HG02943 (cell line): ENCODE measurements at regions not wholly inside any gene's neighbourhood (a gene's known extent, or its start where the extent isn't known, plus 50 kb on each side); places are given as distances from the start of the nearest gene placed in this dataset.
A peak's percentile ranks its signal among the peaks of the same experiment; 100 is the strongest.
"Not testable (repeated sequence)": the region's sequence is repeated elsewhere in the genome, so short reads cannot be mapped to it uniquely, and the experiment has no call there.

Experiments
- ATAC-seq: cut with Tn5 transposase; IDR thresholded peaks from one replicate; pipeline ENCODE4 v1.9.1; 2021; ENCODE audit warnings: mild to moderate bottlenecking, low read depth, moderate library complexity; ENCODE audit not compliant: unreplicated experiment

DNA sequence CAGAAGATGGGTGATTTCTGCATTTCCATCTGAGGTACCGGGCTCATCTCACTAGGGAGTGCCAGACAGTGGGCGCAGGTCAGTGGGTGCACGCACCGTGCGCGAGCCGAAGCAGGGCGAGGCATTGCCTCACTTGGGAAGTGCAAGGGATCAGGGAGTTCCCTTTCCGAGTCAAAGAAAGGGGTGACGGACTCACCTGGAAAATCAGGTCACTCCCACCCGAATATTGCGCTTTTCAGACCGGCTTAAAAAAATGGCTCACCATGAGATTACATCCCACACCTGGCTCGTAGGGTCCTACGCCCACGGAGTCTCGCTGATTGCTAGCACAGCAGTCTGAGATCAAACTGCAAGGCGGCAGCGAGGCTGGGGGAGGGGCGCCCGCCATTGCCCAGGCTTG is 194.0 kb downstream of the PARM1 start:
- ATAC-seq = not testable (repeated sequence)

DNA sequence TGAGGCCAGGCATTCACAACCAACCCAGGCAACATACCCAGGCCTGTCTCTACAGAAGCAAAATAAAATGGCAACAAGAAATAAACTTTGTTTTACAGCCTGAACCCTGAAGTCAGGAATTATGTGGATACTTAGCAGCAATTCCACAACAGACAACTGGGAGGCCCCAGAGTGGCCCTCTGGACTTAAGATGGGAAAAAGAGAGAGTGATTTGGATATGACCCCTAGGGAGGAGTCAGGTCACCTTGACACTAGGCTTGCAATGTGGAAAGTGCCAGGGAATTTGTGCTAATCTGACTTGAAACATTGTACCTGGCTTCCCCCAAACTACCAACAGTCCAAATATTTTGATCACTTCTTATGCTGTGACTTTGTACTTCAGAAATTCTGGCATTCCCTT is 193.1 kb downstream of the PARM1 start:
- ATAC-seq = no peak

- no peak for ATAC-seq
Measured at GRCh38 chr4:75122424-75123014, 189.6 kb downstream of the PARM1 start.

GRCh38 chr4:75118739-75119138 is 185.8 kb downstream of the PARM1 start:
- ATAC-seq = no peak

- ATAC-seq = no peak
Measured at GRCh38 chr4:75110061-75110460, 177.1 kb downstream of the PARM1 start.

DNA sequence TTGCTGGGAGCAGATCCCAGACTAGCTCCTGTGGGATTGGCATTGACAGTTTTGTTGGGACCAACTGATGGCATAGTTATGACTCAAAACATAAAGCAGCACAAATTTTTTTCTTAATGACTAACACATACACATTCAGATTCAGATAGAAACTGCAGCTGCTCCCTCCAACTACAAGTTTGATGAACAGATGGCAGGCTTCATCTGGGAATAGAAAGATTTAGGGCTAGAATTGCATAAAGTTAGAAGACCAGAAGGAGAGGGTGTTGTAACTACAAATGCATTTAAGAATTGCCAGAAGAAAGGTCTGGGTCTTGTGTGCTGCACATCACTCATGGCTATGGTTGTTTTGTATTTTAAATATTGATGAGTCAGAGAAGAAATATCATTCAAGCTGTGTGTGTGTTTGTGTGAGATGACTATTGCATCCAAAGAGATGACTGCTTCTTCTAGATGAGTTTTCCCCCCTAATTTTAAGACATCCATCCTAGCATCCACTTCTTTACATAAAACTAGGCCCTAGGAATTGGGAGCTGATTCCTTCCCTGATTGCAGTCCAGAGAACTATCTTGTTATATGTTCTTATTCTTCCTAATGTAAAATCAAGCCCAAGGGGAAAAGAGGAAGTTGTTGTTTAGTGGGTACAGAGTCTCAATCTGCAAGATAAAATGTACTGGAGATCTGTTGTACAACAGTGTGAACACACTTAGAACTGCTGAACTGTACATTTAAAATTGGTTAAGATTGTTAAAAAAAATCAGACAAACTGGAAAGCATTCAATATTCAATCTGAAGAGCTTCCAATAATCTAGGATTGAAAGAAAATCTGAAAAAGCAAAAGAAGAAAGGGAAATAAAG is 175.1 kb downstream of the PARM1 start:
- ATAC-seq = no peak

GRCh38 chr4:75102787-75103085 is 169.8 kb downstream of the PARM1 start:
- no peak for ATAC-seq

DNA sequence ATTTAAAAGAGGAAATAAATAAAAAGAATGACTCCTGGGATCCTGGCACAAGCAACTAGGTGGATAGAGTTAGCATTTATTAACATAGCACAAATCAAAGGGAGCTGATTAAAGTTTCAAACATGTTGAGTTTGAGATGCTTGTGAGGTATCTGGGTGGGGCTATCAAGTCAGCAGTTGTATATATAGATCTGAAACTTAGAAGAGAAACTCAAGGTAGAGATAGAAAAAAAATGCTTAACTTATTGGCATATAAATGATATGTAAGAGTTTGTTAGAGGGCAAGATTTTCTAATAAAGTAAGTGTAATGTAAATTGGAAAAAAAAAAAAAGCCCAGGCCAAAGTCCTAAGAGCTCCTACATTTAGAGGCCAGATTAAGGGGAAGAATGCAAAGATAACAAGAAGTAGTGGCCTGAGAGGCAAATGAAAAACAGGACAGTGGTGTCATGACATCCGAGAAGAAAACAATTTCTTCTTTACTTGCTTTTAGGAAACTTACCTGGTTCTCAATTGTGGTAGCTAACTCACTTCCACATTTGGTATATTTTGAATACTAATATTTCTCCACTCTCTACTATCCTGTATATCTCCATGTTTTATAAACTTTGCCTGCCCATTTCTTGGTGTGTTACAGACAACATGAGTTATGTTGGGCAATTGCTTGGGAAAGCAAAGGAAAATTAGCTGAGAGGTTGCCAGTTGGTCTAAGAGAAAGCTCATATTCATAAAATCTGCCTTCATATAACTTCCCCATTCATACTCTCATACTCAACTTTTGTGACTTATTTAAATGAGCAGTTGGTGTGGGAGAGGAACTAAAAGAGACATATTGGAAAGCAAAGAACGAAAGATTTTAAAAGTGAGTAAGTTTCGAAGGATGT is 169.2 kb downstream of the PARM1 start:
- ATAC-seq = peak; percentile 44
